NCI-H345 treated with DMSO at 0.1 percent for 48 hours (cell line): ENCODE measurements at regions not wholly inside any gene's neighbourhood (a gene's known extent, or its start where the extent isn't known, plus 50 kb on each side); places are given as distances from the start of the nearest gene placed in this dataset.

Experiments used
- DNase-seq: peaks from one replicate; lab custom pipeline; 2025; ENCODE audit not compliant: unreplicated experiment; lab: John Stamatoyannopoulos, UW

GRCh38 chr14:71321574-71322315 lies 414.5 kb downstream of the PCNX1 start:
- peak; percentile 92 for DNase-seq

GRCh38 chr14:71322655-71323250 lies 415.5 kb downstream of the PCNX1 start:
- peak; percentile 6 for DNase-seq

GRCh38 chr14:71324767-71325272 lies 417.6 kb downstream of the PCNX1 start:
- DNase-seq, result no peak

GRCh38 chr14:71327691-71328090 lies 420.4 kb downstream of the PCNX1 start:
- no peak for DNase-seq

- DNase-seq, result no peak
These were observed 420.9 kb downstream of the PCNX1 start for GRCh38 chr14:71328183-71328582.

- no peak for DNase-seq
These were observed 421.7 kb downstream of the PCNX1 start for GRCh38 chr14:71328954-71329353.

GRCh38 chr14:71331403-71331802 lies 424.1 kb downstream of the PCNX1 start:
- no peak for DNase-seq

- DNase-seq, result no peak
These were observed 425.2 kb downstream of the PCNX1 start for GRCh38 chr14:71332476-71332875.

- no peak for DNase-seq
These were observed 426.4 kb downstream of the PCNX1 start for GRCh38 chr14:71333705-71334104.

- no peak for DNase-seq
These were observed 429.4 kb downstream of the PCNX1 start for GRCh38 chr14:71336489-71337192.

GRCh38 chr14:71338153-71338552 lies 430.9 kb downstream of the PCNX1 start:
- DNase-seq, result no peak

- DNase-seq, result no peak
These were observed 432.6 kb downstream of the PCNX1 start for GRCh38 chr14:71339650-71340415.

- DNase-seq, result no peak
These were observed 433.9 kb downstream of the PCNX1 start for GRCh38 chr14:71341156-71341555.

GRCh38 chr14:71343724-71344123 lies 436.5 kb downstream of the PCNX1 start:
- no peak for DNase-seq

GRCh38 chr14:71344506-71344905 lies 437.2 kb downstream of the PCNX1 start:
- DNase-seq, result no peak

- DNase-seq, result no peak
These were observed 439.4 kb downstream of the PCNX1 start for GRCh38 chr14:71346685-71347084.

GRCh38 chr14:71348394-71348793 lies 441.1 kb downstream of the PCNX1 start:
- no peak for DNase-seq

- DNase-seq, result no peak
These were observed 441.6 kb downstream of the PCNX1 start for GRCh38 chr14:71348817-71349216.

- no peak for DNase-seq
These were observed 446.9 kb downstream of the PCNX1 start for GRCh38 chr14:71354142-71354541.

- no peak for DNase-seq
These were observed 447.5 kb downstream of the PCNX1 start for GRCh38 chr14:71354801-71355200.
